Body of pancreas (tissue), 4 donors: ENCODE measurements at regions not wholly inside any gene's neighbourhood (a gene's known extent, or its start where the extent isn't known, plus 50 kb on each side); places are given as distances from the start of the nearest gene placed in this dataset.

Experiments used
- ATAC-seq: fragments of 150-250 bp; one replicate; pipeline ENCODE4 v1.9.1; 2016
- DNase-seq, 4 donors: peaks; one replicate each; pipeline ENCODE4 v3.0.0-alpha.2; 2019
- H3K27ac ChIP-seq, 4 donors: fragments of 200-600 bp; sonication (generic); 1 replicate in 3 of 4; 2 replicates in 1 of 4; pipeline versions ENCODE4 v1.5.1 to v1.6.1; 2016 to 2019; ENCODE audit warnings: mild to moderate bottlenecking in 1 of 4, mixed read lengths in 1 of 4, moderate library complexity in 1 of 4
- H3K27me3 ChIP-seq, 2 donors: fragments of 200-600 bp; sonication (generic); one replicate each; pipeline ENCODE4 v1.6.0; 2016; ENCODE audit warnings: mild to moderate bottlenecking in 1 of 2
- H3K36me3 ChIP-seq, 2 donors: fragments of 200-600 bp; sonication (generic); replicated peaks in 1 of 2; 2 replicates each; pipeline ENCODE4 v1.5.1; 2016; ENCODE audit warnings: low read depth in 2 of 2; ENCODE audit not compliant: insufficient read depth in 1 of 2
- H3K4me1 ChIP-seq: fragments of 200-600 bp; sonication (generic); one replicate; pipeline ENCODE4 v1.6.0; 2016
- H3K4me3 ChIP-seq, 2 donors: fragments of 200-600 bp; sonication (generic); 1 replicate in 1 of 2; 2 replicates in 1 of 2; pipeline ENCODE4 v1.5.1; 2016 to 2019
- H3K9me3 ChIP-seq, 3 donors: fragments of 200-600 bp; sonication (generic); 1 replicate in 2 of 3; 2 replicates in 1 of 3; pipeline ENCODE4 v1.5.1; 2016
- CTCF ChIP-seq, 7 experiments: fragments of 450-650 bp in 4 of 7; fragments of 200-600 bp in 3 of 7; sonication (generic) in 3 of 7; IDR thresholded peaks; one replicate each; pipeline ENCODE4 v1.5.1; 2016 to 2019; ENCODE audit warnings: antibody characterized with exemption in 7 of 7
- POLR2A ChIP-seq, 3 donors: fragments of 450-650 bp; IDR thresholded peaks; one replicate each; pipeline ENCODE4 v1.6.1; 2016; ENCODE audit warnings: antibody characterized with exemption in 3 of 3, mild to moderate bottlenecking in 2 of 3
- WGBS, 2 donors: methylation state at CpG; one replicate each; pipeline ENCODE4 v1.1.5; 2017; 5-methylcytosine and 5-hydroxymethylcytosine counted together
- intact Hi-C: fragments of 100-400 bp; cut with DNase I; formaldehyde crosslinking; loops from one replicate; pipeline ENCODE4 v1.15.1; 2023

DNA sequence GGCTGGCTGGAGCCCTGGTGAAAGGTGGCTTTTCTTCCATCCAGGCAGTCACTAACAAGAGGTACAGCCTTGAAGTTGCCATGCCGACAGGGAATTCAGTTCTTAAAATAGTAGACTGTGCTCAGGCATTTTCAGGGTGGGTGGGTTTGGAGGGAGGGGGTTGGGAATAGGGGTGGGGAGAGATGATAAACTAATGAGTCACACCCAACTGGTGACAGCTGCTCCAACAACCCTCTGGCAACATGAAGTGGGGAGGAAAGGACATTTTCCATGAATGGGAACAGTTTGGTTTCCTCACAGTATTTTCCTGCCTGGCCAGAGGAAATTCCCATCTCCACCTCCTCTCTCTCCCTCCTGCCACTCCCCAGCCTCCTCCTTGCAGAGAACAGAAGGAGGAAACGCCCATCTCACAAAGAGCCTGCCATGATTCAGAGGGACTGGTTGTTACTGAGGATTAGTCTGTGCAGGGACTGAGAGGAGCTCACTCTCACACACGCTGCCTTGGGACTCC, 113.0 kb upstream of the SLC1A4 start:
- Histone ChIP-seq H3K36me3 (no peaks in the 10 kb centered on the region), H3K27ac (no peak overlapping the region), H3K4me1 (peaks cover 8% of the 10 kb centered on the region), H3K27me3 (no peaks in the 10 kb centered on the region), H3K4me3 (no peak overlapping the region), H3K9me3 (no peaks in the 10 kb centered on the region)
- intact Hi-C loops: no loop called here
- no peak for ATAC-seq
- peak in 1 of 4 donors; percentile 37 for DNase-seq
- 44 to 51% methylated on average over 3 of the region's 3 CpGs for WGBS, 2 donors
- TF ChIP-seq POLR2A (IDR thresholded peaks at IDR 0.05) (no peak), CTCF (IDR thresholded peaks at IDR 0.05) (no peak)

- H3K4me1 ChIP-seq: no peaks in the 10 kb centered on the region
- H3K27me3 ChIP-seq: no peaks in the 10 kb centered on the region
- 82 to 88% methylated on average over 5 of the region's 5 CpGs for WGBS, 2 donors
- no peak overlapping the region for H3K4me3 ChIP-seq
- ATAC-seq (no peak), DNase-seq (no peak)
- no peaks in the 10 kb centered on the region for H3K9me3 ChIP-seq
- H3K27ac ChIP-seq: no peak overlapping the region
- H3K36me3 ChIP-seq: no peaks in the 10 kb centered on the region
- intact Hi-C loops: no loop called here
- TF ChIP-seq POLR2A (IDR thresholded peaks at IDR 0.05) (no peak), CTCF (IDR thresholded peaks at IDR 0.05) (no peak)
These were observed 109.5 kb upstream of the SLC1A4 start for GRCh38 chr2:64879745-64880144.

- H3K9me3 ChIP-seq: no peaks in the 10 kb centered on the region
These were observed 108.8 kb upstream of the SLC1A4 start for GRCh38 chr2:64880193-64880951.

DNA sequence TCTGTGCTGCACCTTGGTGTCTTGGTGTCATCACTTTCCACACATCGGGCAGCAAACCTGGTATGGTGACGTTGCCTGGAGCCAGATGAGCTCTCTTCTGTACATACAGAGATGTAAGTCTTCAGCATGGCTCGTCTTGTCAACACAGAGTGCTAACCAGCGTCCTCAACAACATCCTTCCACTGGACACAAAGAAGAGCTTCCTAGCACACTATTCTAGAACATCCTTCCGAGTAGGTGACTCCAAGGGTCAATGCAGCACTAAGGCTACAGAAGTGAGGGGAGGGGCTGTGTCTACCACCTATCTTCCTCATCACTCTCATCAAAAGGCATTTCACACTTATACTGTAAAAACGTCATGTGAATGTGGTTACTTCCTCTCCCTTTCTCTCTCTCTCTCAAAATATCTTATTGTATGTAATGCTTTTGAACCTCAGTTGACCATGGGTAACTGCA, 108.1 kb upstream of the SLC1A4 start:
- intact Hi-C loops: no loop called here
- no peaks in the 10 kb centered on the region for H3K4me1 ChIP-seq
- no peak for TF ChIP-seq CTCF (IDR thresholded peaks at IDR 0.05)
- TF ChIP-seq POLR2A (IDR thresholded peaks at IDR 0.05): no peak
- no peak overlapping the region for H3K4me3 ChIP-seq
- DNase-seq (no peak), ATAC-seq (no peak)
- H3K36me3 ChIP-seq: no peaks in the 10 kb centered on the region
- H3K27me3 ChIP-seq: no peaks in the 10 kb centered on the region
- no peak overlapping the region for H3K27ac ChIP-seq
- no peaks in the 10 kb centered on the region for H3K9me3 ChIP-seq
- WGBS, 2 donors: 68 to 72% methylated on average over 6 of the region's 6 CpGs

More at GRCh38 chr2:64880193-64880951, 108.8 kb upstream of the SLC1A4 start:
- Histone ChIP-seq H3K4me1 (no peaks in the 10 kb centered on the region), H3K27ac (no peak overlapping the region), H3K4me3 (no peak overlapping the region), H3K27me3 (no peaks in the 10 kb centered on the region), H3K36me3 (no peaks in the 10 kb centered on the region)
- ATAC-seq: no peak
- 68 to 79% methylated on average over 12 of the region's 12 CpGs for WGBS, 2 donors
- TF ChIP-seq CTCF (IDR thresholded peaks at IDR 0.05) (no peak), POLR2A (IDR thresholded peaks at IDR 0.05) (no peak)
- intact Hi-C loops: no loop called here
- no peak for DNase-seq

GRCh38 chr2:64887565-64887964, 101.6 kb upstream of the SLC1A4 start:
- TF ChIP-seq POLR2A (IDR thresholded peaks at IDR 0.05) (no peak), CTCF (IDR thresholded peaks at IDR 0.05) (no peak)
- H3K4me3 ChIP-seq: no peak overlapping the region
- no peak for DNase-seq
- H3K27ac ChIP-seq: no peak overlapping the region
- no peaks in the 10 kb centered on the region for H3K9me3 ChIP-seq
- H3K27me3 ChIP-seq: no peaks in the 10 kb centered on the region
- no peak for ATAC-seq
- no peaks in the 10 kb centered on the region for H3K36me3 ChIP-seq
- intact Hi-C loops: no loop called here
- H3K4me1 ChIP-seq: no peaks in the 10 kb centered on the region
- WGBS, 2 donors: 84 to 90% methylated on average over 5 of the region's 5 CpGs
